Daoy (cell line): ENCODE measurements at regions not wholly inside any gene's neighbourhood (a gene's known extent, or its start where the extent isn't known, plus 50 kb on each side); places are given as distances from the start of the nearest gene placed in this dataset.
"Not testable (repeated sequence)": the region's sequence is repeated elsewhere in the genome, so short reads cannot be mapped to it uniquely, and the experiment has no call there.

Experiments
- DNase-seq: peaks from one replicate; pipeline ENCODE4 v3.0.0-alpha.2; 2015; ENCODE audit warnings: low read depth

- DNase-seq: not testable (repeated sequence)
These were observed 94.3 kb upstream of the RUFY1 start for GRCh38 chr5:179456075-179456474.

DNA sequence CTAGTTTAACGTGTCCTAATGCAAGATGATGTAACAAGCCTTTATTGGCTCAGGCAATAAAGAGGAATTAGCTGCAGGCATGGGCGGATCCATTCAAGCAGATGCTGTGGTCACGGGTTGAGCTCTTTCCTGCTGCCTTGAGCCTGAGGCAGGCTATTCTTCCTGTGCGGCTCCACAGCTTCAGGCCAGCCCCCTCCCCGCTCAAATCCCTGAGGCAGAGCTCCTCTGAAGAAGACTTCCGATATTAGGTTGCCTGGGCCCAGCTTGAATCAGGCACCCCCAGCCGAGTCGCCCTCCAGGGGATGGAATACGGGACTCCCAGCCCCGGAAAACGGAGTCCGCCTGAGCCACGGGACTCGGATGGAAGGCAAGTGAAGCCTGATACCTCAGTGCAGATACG lies 95.0 kb upstream of the RUFY1 start:
- no peak for DNase-seq

DNA sequence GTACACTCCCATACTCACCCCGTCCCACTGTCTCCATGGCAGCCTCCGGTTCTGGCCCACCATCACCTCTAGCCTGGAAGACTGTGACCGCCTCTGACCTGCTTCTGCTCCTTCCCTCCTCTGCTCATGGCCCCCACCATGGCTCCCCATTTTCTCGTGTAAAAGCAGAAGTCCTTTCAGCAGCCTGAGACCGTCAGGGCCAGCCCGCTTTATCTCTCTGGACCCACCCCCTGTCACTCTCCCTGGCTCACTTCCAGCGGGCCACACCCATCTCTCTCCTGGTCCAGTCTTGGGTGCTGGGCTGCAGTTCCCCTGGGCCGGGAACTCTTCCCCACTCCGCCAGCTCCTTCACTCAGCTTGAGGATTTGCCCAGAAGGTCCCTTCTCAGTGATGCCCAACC lies 96.0 kb upstream of the RUFY1 start:
- no peak for DNase-seq

DNA sequence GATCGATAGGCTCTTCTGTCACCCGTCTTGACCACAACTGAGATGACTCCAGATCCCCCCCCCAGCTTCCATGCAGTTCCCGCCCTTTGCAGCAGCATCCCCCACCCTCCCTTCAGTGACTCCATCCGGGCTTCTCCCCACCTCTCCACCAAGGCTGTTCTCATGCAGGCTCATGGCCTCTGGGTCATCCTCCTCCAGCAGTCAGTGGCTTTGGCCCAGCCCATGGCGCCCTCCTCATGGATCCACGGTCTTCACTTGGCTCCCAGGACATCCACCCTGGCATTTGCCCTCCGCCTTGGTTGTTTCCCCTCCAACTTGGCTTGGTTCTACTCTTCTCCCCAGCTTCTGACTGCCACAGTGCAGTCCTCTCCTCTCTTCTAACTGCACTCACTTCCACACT lies 96.7 kb upstream of the RUFY1 start:
- DNase-seq: no peak

DNA sequence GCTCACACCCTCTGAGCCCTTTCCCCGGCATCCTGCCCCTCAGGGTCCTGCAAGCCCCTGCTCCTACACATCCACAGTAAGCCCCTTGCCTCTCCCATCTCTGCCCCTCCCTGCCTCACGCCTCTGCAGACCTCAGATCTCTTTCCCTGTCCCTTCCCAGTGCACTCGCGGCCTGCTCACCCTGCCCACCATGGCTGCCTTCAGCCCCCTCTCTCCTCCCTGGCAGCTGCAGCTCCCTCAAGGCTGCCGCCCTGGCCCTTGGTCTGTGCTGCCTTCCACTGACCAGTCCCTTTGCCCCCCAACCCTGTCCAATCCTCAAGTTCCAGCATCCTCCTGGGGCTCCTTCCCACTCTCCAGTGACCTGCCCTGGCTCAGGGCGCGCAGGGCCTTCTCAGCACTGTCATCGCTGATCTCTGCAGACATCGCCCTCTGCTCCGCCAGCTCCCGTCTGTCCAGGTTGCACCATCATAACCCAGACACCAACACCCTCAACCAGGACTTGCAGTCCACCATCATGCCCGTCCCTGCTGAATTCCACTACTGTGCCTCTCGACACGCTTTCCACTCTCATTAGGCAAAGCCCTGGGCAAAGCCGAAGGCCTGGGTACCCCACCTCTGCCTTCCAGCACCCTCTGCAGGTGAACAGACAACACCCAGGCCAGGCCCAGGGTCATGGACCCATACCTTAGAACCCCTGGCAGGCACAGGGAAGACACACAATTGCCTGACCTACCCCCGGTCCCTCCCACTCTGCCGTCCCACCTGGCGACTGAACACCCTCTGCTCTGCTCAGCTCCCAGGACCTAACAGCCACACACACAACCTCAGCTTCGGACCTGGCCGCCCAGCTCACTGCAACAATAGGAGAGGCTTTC lies 97.8 kb upstream of the RUFY1 start:
- no peak for DNase-seq

DNA sequence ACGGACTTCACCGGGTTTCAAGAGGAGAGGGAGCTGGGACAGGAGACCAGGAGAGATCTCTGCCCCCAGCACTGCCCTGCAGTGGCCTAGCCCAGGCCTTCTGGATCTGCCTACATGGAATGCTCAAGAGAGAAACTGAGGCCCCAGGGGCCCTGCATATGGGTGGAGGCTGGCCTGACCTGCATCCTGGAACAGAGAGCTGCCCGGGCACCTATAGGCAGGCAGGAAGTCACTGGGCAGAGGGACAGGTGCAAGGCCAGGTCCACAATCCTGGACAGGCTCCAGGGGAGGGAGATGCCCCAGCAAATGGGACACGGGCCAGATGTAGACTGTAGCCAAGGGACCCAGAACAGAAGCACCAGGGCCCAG lies 98.5 kb upstream of the RUFY1 start:
- DNase-seq: no peak

DNA sequence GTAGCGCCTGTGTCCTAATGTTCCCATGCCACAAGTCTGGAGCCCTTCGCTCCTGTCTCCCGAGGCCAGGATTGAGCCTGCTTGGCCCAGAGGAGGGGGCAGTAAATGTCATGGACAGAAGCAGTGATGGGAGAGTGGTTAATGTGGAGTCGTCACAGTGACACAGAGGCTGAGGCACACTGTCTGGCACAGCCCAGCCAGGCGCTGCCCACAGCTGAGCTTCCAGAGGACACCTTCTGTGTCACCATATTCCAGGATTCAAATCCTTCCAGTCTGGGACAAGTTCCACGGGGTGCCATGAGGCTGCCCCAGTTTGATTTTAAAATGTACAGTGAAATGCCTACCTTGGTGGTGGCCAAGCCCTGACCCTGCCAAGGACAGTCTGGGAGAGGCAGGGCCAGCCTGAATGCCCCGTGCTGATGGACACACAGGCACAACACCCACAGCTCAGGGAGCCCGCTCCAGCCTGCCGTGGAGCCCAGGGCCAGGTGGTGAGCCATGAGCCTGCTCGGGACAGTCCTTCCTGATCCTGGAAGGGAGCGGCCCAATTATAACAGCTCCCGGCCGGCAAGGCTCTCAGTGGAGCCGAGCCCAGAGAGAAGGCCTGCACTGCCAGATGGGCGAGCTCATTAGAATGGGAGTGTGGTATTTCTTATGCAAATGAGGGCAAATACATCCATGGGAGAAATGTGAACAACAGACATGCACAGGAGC lies 99.1 kb upstream of the RUFY1 start:
- no peak for DNase-seq

DNA sequence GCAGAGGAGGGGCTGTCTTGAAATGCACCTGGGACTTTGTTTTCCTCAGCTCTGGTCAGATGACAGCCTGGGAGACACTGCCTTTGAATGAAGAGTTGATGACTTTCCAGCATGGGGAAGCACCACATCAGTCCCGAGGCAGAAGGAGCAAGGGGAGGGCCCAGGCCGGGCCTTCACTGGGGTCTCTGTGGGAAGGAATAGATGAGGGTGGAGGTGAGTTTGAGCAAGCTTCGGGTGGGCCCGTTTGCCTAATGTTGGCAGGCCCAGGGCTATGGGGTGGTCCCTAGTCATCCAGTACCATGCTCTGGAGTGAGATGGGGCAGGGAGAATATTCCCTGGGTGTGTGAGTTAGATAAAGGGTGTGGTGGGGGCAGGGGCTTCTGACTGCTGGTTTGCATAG lies 100.4 kb upstream of the RUFY1 start:
- DNase-seq: not testable (repeated sequence)

- DNase-seq: not testable (repeated sequence)
These were observed 102.1 kb upstream of the RUFY1 start for GRCh38 chr5:179448282-179448681.

DNA sequence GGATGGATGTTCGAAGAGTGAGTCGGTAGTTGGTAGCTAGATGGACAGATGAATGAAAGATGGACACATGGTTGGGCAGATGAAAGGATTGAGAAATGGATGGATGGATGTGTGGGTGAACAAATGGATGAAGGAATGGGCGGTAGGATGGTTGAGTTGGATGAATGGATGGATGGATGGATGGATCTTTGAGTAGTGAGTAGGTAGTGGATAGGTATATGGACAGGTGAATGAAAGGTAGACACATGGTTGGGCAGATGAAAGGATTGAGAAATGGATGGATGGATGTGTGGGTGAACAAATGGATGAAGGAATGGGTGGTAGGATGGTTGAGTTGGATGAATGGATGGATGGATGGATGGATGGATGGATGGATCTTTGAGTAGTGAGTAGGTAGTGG lies 97.0 kb upstream of the ADAMTS2 start:
- not testable (repeated sequence) for DNase-seq

DNA sequence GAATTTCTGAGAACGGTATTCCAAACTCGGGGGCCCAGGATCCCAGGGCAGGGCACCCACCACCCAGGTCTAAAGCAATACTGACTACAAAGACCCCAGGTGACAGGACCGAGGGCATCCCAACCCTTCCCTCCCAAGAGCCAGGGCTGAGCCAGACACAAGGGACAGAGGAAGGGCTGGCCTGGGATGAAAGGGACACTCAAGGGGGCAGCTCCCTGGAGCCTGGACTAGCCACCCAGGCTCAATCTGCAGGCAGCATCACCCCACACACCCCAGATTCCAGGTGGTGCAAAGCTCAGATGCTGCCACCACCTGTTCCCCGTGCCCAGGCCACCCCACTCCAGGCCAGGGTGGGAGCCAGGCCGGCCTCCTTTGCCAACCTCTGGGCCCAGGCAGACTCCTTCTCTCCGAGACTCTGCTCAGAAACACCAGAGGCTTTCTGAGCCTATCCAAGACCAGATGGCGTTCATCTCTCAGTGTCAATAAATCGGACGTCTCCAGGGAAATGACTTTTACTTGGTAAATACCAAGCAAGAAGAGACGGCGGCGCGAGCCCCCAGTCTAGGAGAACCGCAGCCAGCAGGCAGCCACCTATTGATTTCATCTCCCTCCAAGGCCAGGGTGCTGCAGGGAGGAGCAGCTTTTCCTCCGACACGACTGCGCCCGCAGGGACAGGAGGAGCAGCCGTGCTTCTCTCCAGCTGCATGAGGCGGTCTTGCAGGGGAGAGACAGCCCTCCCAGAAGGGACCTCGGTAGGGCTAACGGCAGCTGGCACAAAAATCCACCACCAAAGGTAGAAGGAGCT lies 94.1 kb upstream of the ADAMTS2 start:
- no peak for DNase-seq

- DNase-seq: no peak
These were observed 93.2 kb upstream of the ADAMTS2 start for GRCh38 chr5:179438461-179438860.

GRCh38 chr5:179438011-179438441 lies 92.8 kb upstream of the ADAMTS2 start:
- no peak for DNase-seq

- DNase-seq: no peak
These were observed 92.2 kb upstream of the ADAMTS2 start for GRCh38 chr5:179437341-179438001.

GRCh38 chr5:179436321-179437122 lies 91.3 kb upstream of the ADAMTS2 start:
- no peak for DNase-seq

DNA sequence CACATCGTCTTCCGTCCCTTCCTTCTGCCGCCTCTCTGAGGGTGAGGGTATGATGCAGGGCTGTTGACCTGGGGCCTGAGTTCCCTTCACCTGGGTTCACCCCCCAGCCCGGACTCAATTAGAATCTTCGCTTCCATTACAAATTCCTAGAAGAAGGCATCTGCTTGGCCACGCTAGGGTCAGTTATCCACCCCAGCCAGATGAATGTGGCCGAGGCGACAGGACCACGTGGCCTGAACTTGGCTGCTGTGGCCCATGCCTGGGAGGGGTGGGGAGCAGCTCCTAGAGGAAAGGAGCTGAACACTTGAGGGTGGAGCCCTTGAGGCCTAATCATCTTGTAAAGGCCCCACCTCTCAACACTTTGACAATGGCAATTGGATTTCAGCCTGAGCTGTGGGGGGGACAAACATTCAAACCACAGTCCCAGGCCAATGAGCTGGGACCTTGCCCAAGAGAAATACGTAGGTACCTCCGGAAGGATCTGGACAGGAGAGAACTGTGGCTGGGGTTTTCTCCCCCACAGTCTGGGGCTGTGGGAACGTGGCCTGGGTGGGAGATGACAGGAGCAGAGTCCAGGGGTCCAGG lies 90.6 kb upstream of the ADAMTS2 start:
- DNase-seq: no peak

- no peak for DNase-seq
These were observed 89.9 kb upstream of the ADAMTS2 start for GRCh38 chr5:179435181-179435580.

GRCh38 chr5:179432547-179432946 lies 87.3 kb upstream of the ADAMTS2 start:
- DNase-seq: no peak

DNA sequence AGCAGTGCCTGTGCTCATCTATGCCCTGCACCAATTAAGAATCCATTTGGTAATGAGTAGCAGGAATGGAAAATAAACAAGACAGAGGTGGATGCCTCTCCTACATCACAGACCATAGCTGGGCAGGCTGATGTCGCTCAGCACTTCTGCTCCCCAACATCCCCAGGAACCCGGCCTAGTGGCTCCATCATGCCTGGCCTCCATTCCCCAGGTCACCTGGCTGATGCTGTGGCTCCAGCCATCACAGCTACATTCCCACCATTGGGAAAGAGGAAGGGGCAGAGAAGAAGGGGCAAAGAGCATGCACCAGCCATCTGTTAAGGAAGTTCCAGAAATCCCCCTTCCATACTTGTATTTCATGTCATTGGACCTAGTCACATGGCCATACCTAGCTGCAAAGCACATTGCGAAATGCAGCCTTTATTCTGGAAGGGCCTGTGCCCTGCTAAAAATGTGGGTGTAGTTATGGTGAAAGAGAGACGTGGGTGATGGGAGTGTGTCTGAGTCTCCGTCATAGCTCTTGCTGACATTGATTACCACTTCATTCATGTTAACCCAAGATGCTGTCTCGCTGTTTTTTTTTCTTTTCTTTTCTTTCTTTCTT lies 86.1 kb upstream of the ADAMTS2 start:
- no peak for DNase-seq
